Ovary (tissue), 3 donors: ENCODE measurements at regions not wholly inside any gene's neighbourhood (a gene's known extent, or its start where the extent isn't known, plus 50 kb on each side); places are given as distances from the start of the nearest gene placed in this dataset.

Experiments used
- EP300 ChIP-seq: sonication (generic); formaldehyde crosslinking; IDR thresholded peaks from one replicate; pipeline ENCODE4 v1.6.1; 2017; ENCODE audit warnings: antibody characterized with exemption
- POLR2A ChIP-seq: fragments of 450-650 bp; IDR thresholded peaks from one replicate; pipeline ENCODE4 v1.6.1; 2017; ENCODE audit warnings: antibody characterized with exemption, mild to moderate bottlenecking, moderate library complexity
- TF ChIP-seq, protein P1 (sequence below), 3 donors: fragments of 450-650 bp in 2 of 3; fragments of 200-600 bp in 1 of 3; IDR thresholded peaks; one replicate each; pipeline versions ENCODE4 v1.5.1 to v1.8.0; 2016 to 2022; ENCODE audit warnings: antibody characterized with exemption in 3 of 3, mild to moderate bottlenecking in 1 of 3
- donor health status: DM: no; HTN: no; CAD: no.

DNA sequence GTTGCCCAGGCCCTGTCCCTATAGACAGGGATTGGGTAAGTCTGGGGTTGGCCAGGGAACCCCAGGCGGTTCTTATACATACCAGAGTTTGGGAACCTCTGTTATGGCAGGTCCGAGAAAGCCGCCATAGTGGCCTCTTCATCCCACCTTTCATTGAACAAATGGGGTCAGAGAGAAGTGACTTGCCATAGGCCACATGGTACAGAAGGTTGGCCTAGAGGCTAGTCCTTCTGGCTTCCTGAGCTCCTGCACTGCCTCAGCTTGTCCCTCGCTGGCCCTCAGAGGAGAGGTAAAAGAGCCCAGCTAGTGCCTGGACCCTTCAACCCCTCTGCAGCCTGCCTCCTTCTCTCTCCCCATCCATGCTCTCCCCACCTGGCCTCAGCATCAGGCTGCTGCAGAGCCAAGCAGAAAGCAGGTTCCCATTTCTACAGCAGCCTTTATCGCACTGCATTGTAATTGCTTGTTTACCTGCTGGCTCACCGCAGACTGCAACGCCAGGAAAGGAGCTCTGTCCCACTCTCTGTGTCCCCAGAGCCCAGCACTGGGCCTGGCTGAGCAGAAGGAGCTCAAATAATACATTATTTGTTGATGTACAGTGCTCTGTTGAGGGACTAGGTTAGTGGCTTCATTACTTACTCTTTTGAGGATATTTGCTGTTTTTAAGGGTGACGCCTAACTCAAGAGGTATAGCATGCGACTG lies 103.6 kb downstream of the TRIM29 start:
- TF ChIP-seq, protein P1, sequence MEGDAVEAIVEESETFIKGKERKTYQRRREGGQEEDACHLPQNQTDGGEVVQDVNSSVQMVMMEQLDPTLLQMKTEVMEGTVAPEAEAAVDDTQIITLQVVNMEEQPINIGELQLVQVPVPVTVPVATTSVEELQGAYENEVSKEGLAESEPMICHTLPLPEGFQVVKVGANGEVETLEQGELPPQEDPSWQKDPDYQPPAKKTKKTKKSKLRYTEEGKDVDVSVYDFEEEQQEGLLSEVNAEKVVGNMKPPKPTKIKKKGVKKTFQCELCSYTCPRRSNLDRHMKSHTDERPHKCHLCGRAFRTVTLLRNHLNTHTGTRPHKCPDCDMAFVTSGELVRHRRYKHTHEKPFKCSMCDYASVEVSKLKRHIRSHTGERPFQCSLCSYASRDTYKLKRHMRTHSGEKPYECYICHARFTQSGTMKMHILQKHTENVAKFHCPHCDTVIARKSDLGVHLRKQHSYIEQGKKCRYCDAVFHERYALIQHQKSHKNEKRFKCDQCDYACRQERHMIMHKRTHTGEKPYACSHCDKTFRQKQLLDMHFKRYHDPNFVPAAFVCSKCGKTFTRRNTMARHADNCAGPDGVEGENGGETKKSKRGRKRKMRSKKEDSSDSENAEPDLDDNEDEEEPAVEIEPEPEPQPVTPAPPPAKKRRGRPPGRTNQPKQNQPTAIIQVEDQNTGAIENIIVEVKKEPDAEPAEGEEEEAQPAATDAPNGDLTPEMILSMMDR (IDR thresholded peaks at IDR 0.05) = no peak
- TF ChIP-seq POLR2A (no peak), EP300 (no peak)
